GM21619 (cell line): ENCODE measurements at regions not wholly inside any gene's neighbourhood (a gene's known extent, or its start where the extent isn't known, plus 50 kb on each side); places are given as distances from the start of the nearest gene placed in this dataset.
"Not testable (repeated sequence)": the region's sequence is repeated elsewhere in the genome, so short reads cannot be mapped to it uniquely, and the experiment has no call there.

Source experiments
- ATAC-seq: cut with Tn5 transposase; IDR thresholded peaks from one replicate; pipeline ENCODE4 v1.9.1; 2021; ENCODE audit not compliant: unreplicated experiment

GRCh38 chr9:102740578-102740977 lies 254.6 kb upstream of the CYLC2 start:
- no peak for ATAC-seq

GRCh38 chr9:102728946-102729345 lies 266.2 kb upstream of the CYLC2 start:
- ATAC-seq = no peak

- ATAC-seq = no peak
These were observed 280.9 kb upstream of the CYLC2 start for GRCh38 chr9:102714184-102714583.

GRCh38 chr9:102712910-102713309 lies 282.2 kb upstream of the CYLC2 start:
- ATAC-seq = not testable (repeated sequence)

GRCh38 chr9:102700936-102701335 lies 294.2 kb upstream of the CYLC2 start:
- ATAC-seq = no peak

- no peak for ATAC-seq
These were observed 325.9 kb upstream of the CYLC2 start for GRCh38 chr9:102669220-102669619.

- no peak for ATAC-seq
These were observed 342.7 kb upstream of the CYLC2 start for GRCh38 chr9:102652471-102652870.

- ATAC-seq = no peak
These were observed 344.2 kb upstream of the CYLC2 start for GRCh38 chr9:102650896-102651295.

- ATAC-seq = no peak
These were observed 352.5 kb upstream of the CYLC2 start for GRCh38 chr9:102642651-102643050.

- no peak for ATAC-seq
These were observed 363.6 kb upstream of the CYLC2 start for GRCh38 chr9:102631559-102631958.

- no peak for ATAC-seq
These were observed 385.7 kb upstream of the CYLC2 start for GRCh38 chr9:102609461-102609860.

- not testable (repeated sequence) for ATAC-seq
These were observed 391.6 kb upstream of the CYLC2 start for GRCh38 chr9:102603198-102604195.

- ATAC-seq = no peak
These were observed 400.9 kb upstream of the CYLC2 start for GRCh38 chr9:102594241-102594640.

GRCh38 chr9:102587281-102587680 lies 407.9 kb upstream of the CYLC2 start:
- ATAC-seq = no peak

- no peak for ATAC-seq
These were observed 425.7 kb upstream of the CYLC2 start for GRCh38 chr9:102569436-102569835.

GRCh38 chr9:102551346-102551745 lies 443.8 kb upstream of the CYLC2 start:
- no peak for ATAC-seq

- no peak for ATAC-seq
These were observed 444.2 kb upstream of the CYLC2 start for GRCh38 chr9:102550886-102551285.

- no peak for ATAC-seq
These were observed 444.9 kb upstream of the CYLC2 start for GRCh38 chr9:102550266-102550665.

GRCh38 chr9:102534031-102534430 lies 461.1 kb upstream of the CYLC2 start:
- ATAC-seq = no peak

GRCh38 chr9:102521097-102521755 lies 473.9 kb upstream of the CYLC2 start:
- ATAC-seq = no peak

GRCh38 chr9:102519423-102519822 lies 475.7 kb upstream of the CYLC2 start:
- ATAC-seq = no peak

GRCh38 chr9:102518324-102518723 lies 476.8 kb upstream of the CYLC2 start:
- no peak for ATAC-seq
